Sigmoid colon (tissue), 6 donors: ENCODE measurements at regions not wholly inside any gene's neighbourhood (a gene's known extent, or its start where the extent isn't known, plus 50 kb on each side); places are given as distances from the start of the nearest gene placed in this dataset.

Experiments
- DNase-seq: peaks from one replicate; pipeline ENCODE4 v3.0.0-alpha.2; 2019
- H3K27ac ChIP-seq, 4 donors: fragments of 200-600 bp; sonication (generic); one replicate each; pipeline ENCODE4 v1.5.1; 2016 to 2019; ENCODE audit warnings: mild to moderate bottlenecking in 1 of 4
- H3K27me3 ChIP-seq, 3 donors: fragments of 200-600 bp; sonication (generic); one replicate each; pipeline ENCODE4 v1.5.1; 2019; ENCODE audit warnings: mild to moderate bottlenecking in 1 of 3
- H3K36me3 ChIP-seq, 4 donors: fragments of 200-600 bp; sonication (generic); one replicate each; pipeline ENCODE4 v1.5.1; 2016 to 2019
- H3K4me1 ChIP-seq, 4 donors: fragments of 200-600 bp; sonication (generic); one replicate each; pipeline ENCODE4 v1.5.1; 2017 to 2019
- H3K4me3 ChIP-seq, 4 donors: fragments of 200-600 bp; sonication (generic); one replicate each; pipeline ENCODE4 v1.5.1; 2017 to 2019; ENCODE audit warnings: mild to moderate bottlenecking in 2 of 4, moderate library complexity in 1 of 4
- H3K9me3 ChIP-seq, 4 donors: fragments of 200-600 bp in 3 of 4; sonication (generic) in 3 of 4; one replicate each; pipeline versions ENCODE4 v1.5.1 to v1.6.1; 2013 to 2019
- CTCF ChIP-seq, 4 experiments: fragments of 450-650 bp in 3 of 4; fragments of 200-600 bp in 1 of 4; IDR thresholded peaks; one replicate each; pipeline ENCODE4 v1.5.1; 2016 to 2019; ENCODE audit warnings: antibody characterized with exemption in 4 of 4, mild to moderate bottlenecking in 3 of 4, moderate library complexity in 2 of 4
- EP300 ChIP-seq, 4 donors: sonication (generic); formaldehyde crosslinking; IDR thresholded peaks; one replicate each; pipeline ENCODE4 v1.6.1; 2017; ENCODE audit warnings: antibody characterized with exemption in 4 of 4
- POLR2A ChIP-seq, 2 donors: fragments of 450-650 bp; IDR thresholded peaks; one replicate each; pipeline ENCODE4 v1.6.1; 2016; ENCODE audit warnings: antibody characterized with exemption in 2 of 2, mild to moderate bottlenecking in 2 of 2, moderate library complexity in 2 of 2
- POLR2AphosphoS5 ChIP-seq, 4 donors: sonication (generic); formaldehyde crosslinking; IDR thresholded peaks; one replicate each; pipeline ENCODE4 v1.6.1; 2017; ENCODE audit warnings: antibody characterized with exemption in 4 of 4
- WGBS, 2 donors: extraction: QIAGEN DNeasy Blood & Tissue Kit; methylation state at CpG; one replicate each; pipeline ENCODE4 v1.1.7; 2013; 5-methylcytosine and 5-hydroxymethylcytosine counted together
- intact Hi-C: fragments of 100-400 bp; cut with DNase I; formaldehyde crosslinking; loops from one replicate; pipeline ENCODE4 v1.15.1; 2023
- donor health status: healthy with polysubstance abuse.
- donor health status: healthy.

- no peaks in the 10 kb centered on the region for H3K36me3 ChIP-seq
- 82 to 90% methylated on average over 3 of the region's 3 CpGs for WGBS, 2 donors
These were observed 1035.6 kb downstream of the C4orf33 start for GRCh38 chr4:130131536-130131935.

GRCh38 chr4:130141651-130142050, 1045.7 kb downstream of the C4orf33 start:
- intact Hi-C loops, result no loop called here
- H3K9me3 ChIP-seq, result no peaks in the 10 kb centered on the region
- H3K27ac ChIP-seq, result no peak overlapping the region
- 70 to 82% methylated on average over 7 of the region's 7 CpGs for WGBS, 2 donors
- H3K4me1 ChIP-seq, result no peaks in the 10 kb centered on the region
- no peaks in the 10 kb centered on the region for H3K27me3 ChIP-seq
- no peak for DNase-seq
- H3K36me3 ChIP-seq, result no peaks in the 10 kb centered on the region
- H3K4me3 ChIP-seq, result no peak overlapping the region
- no peak for TF ChIP-seq EP300 (IDR thresholded peaks at IDR 0.05)
- TF ChIP-seq POLR2A (IDR thresholded peaks at IDR 0.05), result no peak
- TF ChIP-seq CTCF (IDR thresholded peaks at IDR 0.05), result no peak

More at GRCh38 chr4:130131536-130131935, 1035.6 kb downstream of the C4orf33 start:
- Histone ChIP-seq H3K9me3 (peaks cover 0 to 4% (median 0%) of the 10 kb centered on the region in 4 donors), H3K27me3 (no peaks in the 10 kb centered on the region), H3K4me1 (no peaks in the 10 kb centered on the region), H3K27ac (no peak overlapping the region), H3K4me3 (no peak overlapping the region)
- intact Hi-C loops, result no loop called here
- no peak for TF ChIP-seq POLR2A (IDR thresholded peaks at IDR 0.05)
- no peak for TF ChIP-seq POLR2AphosphoS5 (IDR thresholded peaks at IDR 0.05)
- TF ChIP-seq CTCF (IDR thresholded peaks at IDR 0.05), result no peak
- no peak for TF ChIP-seq EP300 (IDR thresholded peaks at IDR 0.05)
- no peak for DNase-seq

- H3K4me1 ChIP-seq, result no peaks in the 10 kb centered on the region
- H3K27me3 ChIP-seq, result no peaks in the 10 kb centered on the region
- no peak overlapping the region for H3K4me3 ChIP-seq
- intact Hi-C loops, result no loop called here
- no peak overlapping the region for H3K27ac ChIP-seq
- H3K36me3 ChIP-seq, result no peaks in the 10 kb centered on the region
- TF ChIP-seq CTCF (IDR thresholded peaks at IDR 0.05) (no peak), EP300 (IDR thresholded peaks at IDR 0.05) (no peak), POLR2A (IDR thresholded peaks at IDR 0.05) (no peak), POLR2AphosphoS5 (IDR thresholded peaks at IDR 0.05) (no peak)
- DNase-seq, result no peak
- no peaks in the 10 kb centered on the region for H3K9me3 ChIP-seq
- WGBS, 2 donors, result 48 to 51% methylated on average over 1 of the region's 1 CpG
These were observed 1047.7 kb downstream of the C4orf33 start for GRCh38 chr4:130143656-130144055.

GRCh38 chr4:130146773-130147172, 1050.8 kb downstream of the C4orf33 start:
- no peak for DNase-seq
- intact Hi-C loops, result no loop called here
- Histone ChIP-seq H3K4me1 (no peaks in the 10 kb centered on the region), H3K9me3 (no peaks in the 10 kb centered on the region), H3K27me3 (no peaks in the 10 kb centered on the region), H3K36me3 (no peaks in the 10 kb centered on the region), H3K27ac (no peak overlapping the region), H3K4me3 (no peak overlapping the region)
- no peak for TF ChIP-seq CTCF (IDR thresholded peaks at IDR 0.05)
- TF ChIP-seq POLR2A (IDR thresholded peaks at IDR 0.05), result no peak
- no peak for TF ChIP-seq EP300 (IDR thresholded peaks at IDR 0.05)
- 76 to 87% methylated on average over 2 of the region's 2 CpGs for WGBS, 2 donors

- TF ChIP-seq POLR2A (IDR thresholded peaks at IDR 0.05), result no peak
- TF ChIP-seq POLR2AphosphoS5 (IDR thresholded peaks at IDR 0.05), result no peak
- TF ChIP-seq EP300 (IDR thresholded peaks at IDR 0.05), result no peak
- TF ChIP-seq CTCF (IDR thresholded peaks at IDR 0.05), result no peak
- 84 to 86% methylated on average over 2 of the region's 2 CpGs for WGBS, 2 donors
- Histone ChIP-seq H3K27me3 (no peaks in the 10 kb centered on the region), H3K4me3 (no peak overlapping the region), H3K9me3 (no peaks in the 10 kb centered on the region), H3K4me1 (no peaks in the 10 kb centered on the region), H3K27ac (no peak overlapping the region), H3K36me3 (no peaks in the 10 kb centered on the region)
- no peak for DNase-seq
- intact Hi-C loops, result no loop called here
These were observed 1051.7 kb downstream of the C4orf33 start for GRCh38 chr4:130147641-130148040.
